Urinary bladder (tissue), 3 donors: ENCODE measurements at regions not wholly inside any gene's neighbourhood (a gene's known extent, or its start where the extent isn't known, plus 50 kb on each side); places are given as distances from the start of the nearest gene placed in this dataset.

Experiments used
- DNase-seq: peaks from one replicate; pipeline ENCODE4 v3.0.0-alpha.2; 2015; ENCODE audit errors: extremely low spot score
- H3K27ac ChIP-seq: one replicate; pipeline ENCODE4 v1.5.1; 2013; ENCODE audit warnings: low read depth, mild to moderate bottlenecking, moderate library complexity
- H3K36me3 ChIP-seq: one replicate; pipeline ENCODE4 v1.6.1; 2013; ENCODE audit warnings: mild to moderate bottlenecking, moderate library complexity; ENCODE audit not compliant: insufficient read depth
- H3K4me1 ChIP-seq: one replicate; pipeline ENCODE4 v1.6.1; 2013; ENCODE audit warnings: mild to moderate bottlenecking, moderate library complexity; ENCODE audit not compliant: insufficient read depth
- H3K4me3 ChIP-seq: one replicate; pipeline ENCODE4 v1.5.1; 2013; ENCODE audit warnings: low read depth, low read length
- WGBS: extraction: QIAGEN DNeasy Blood & Tissue Kit; methylation state at CpG from one replicate; pipeline ENCODE4 v1.1.7; 2013; 5-methylcytosine and 5-hydroxymethylcytosine counted together
- donor health status: healthy with polysubstance abuse.
- donor health status: healthy.

DNA sequence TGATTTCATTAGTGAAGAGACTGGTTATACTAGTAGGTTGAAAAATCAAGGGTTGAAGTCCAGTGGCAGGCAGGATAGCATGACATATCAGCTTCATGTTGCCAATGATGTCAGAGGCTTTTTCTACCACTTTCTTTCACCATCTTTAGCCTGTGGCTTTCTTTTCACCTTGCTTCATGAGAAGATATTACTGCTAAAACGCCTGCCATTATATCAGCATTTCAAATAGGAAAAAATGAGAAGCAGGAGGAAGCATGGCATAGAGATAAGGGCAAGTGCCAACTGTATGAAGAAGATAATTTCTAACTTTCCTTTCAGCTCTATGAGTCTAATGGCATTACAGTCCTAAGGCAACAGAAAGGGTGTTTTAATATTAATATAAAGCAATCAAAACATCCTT lies 270.2 kb upstream of the SYT4 start:
- Histone ChIP-seq H3K36me3 (no peaks in the 10 kb centered on the region), H3K4me1 (no peaks in the 10 kb centered on the region), H3K4me3 (no peak overlapping the region), H3K27ac (no peak overlapping the region)
- 52% methylated on average over 1 of the region's 1 CpG for WGBS
- DNase-seq, result no peak

- DNase-seq, result no peak
- Histone ChIP-seq H3K4me3 (no peak overlapping the region), H3K4me1 (no peaks in the 10 kb centered on the region), H3K27ac (no peak overlapping the region), H3K36me3 (no peaks in the 10 kb centered on the region)
- WGBS, result 93% methylated on average over 3 of the region's 3 CpGs
Observed at GRCh38 chr18:43559507-43559906, 282.2 kb upstream of the SYT4 start.

DNA sequence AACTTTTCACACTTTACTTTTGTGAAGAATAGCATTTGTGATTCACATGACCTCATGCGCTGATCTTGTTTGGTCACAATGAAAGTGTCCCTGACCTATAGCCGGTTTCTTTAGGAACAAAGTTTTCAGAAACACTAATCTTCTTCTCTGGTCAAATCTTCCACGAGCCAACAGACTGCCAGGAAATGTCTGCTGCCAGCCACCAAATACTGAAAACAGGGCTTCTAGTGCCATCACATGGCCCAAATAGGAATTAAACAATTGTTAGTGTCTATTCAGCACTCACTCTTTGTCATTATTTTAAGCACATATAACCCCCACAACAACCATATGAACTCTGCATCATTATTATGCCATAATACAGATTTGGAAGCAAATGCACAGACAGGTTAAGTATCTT lies 286.5 kb upstream of the SYT4 start:
- Histone ChIP-seq H3K4me1 (no peaks in the 10 kb centered on the region), H3K4me3 (no peak overlapping the region), H3K27ac (no peak overlapping the region), H3K36me3 (no peaks in the 10 kb centered on the region)
- no peak for DNase-seq
- WGBS, result 25% methylated on average over 3 of the region's 3 CpGs

GRCh38 chr18:43570593-43570992 lies 293.3 kb upstream of the SYT4 start:
- Histone ChIP-seq H3K36me3 (no peaks in the 10 kb centered on the region), H3K27ac (no peak overlapping the region), H3K4me1 (no peaks in the 10 kb centered on the region), H3K4me3 (no peak overlapping the region)
- DNase-seq, result no peak
- WGBS, result 86% methylated on average over 4 of the region's 4 CpGs

DNA sequence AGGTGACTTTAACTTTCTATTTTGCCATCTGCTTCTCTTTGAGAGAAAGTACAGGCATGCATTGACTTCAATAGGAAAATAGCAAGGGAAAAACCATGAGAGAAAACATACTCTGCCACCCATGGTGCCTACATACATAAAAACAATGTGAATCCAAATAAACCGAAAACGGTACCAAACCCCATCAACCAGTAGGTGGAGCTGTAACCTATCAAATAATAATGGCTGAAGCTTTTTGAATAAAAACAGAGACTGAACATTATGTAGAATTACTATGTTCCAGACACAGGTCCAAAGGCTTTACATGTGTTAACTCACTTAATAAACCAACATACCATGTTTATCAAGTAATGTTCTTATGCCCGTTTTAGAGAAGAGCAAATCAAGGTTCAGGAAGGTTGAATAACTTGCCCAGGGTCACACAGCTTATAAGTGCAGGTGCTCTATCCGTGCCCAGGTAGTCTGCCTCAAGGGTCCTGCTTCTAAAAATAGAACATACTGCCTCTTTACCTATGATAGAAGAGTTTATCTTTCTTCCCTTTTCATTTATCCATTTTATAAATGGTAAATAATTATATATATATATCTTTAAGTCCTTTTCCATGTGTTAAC lies 293.9 kb upstream of the SYT4 start:
- Histone ChIP-seq H3K36me3 (no peaks in the 10 kb centered on the region), H3K4me3 (no peak overlapping the region), H3K27ac (no peak overlapping the region), H3K4me1 (no peaks in the 10 kb centered on the region)
- DNase-seq, result no peak
- 33% methylated on average over 4 of the region's 4 CpGs for WGBS

DNA sequence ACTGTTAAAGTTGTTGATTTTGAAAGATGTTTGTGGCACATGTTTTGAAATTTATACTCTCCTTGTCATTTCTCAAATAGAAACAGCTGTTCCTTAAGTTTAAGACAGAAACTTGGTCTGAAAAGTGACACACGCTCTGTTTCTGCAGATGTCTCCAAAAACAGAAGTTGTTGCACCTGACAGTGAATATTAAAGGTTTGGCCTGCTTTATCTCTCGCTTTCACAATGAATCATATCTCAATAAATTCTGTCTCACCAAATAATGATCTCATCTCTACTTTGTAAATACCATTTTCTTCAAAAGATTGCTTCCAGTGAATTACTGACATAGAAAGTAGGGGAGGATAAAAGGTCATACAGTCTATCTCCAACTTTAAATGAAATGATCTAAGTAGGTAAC lies 294.9 kb upstream of the SYT4 start:
- DNase-seq, result no peak
- no peak overlapping the region for H3K4me3 ChIP-seq
- 63% methylated on average over 2 of the region's 2 CpGs for WGBS
- H3K27ac ChIP-seq, result no peak overlapping the region
- no peaks in the 10 kb centered on the region for H3K4me1 ChIP-seq
- H3K36me3 ChIP-seq, result no peaks in the 10 kb centered on the region

DNA sequence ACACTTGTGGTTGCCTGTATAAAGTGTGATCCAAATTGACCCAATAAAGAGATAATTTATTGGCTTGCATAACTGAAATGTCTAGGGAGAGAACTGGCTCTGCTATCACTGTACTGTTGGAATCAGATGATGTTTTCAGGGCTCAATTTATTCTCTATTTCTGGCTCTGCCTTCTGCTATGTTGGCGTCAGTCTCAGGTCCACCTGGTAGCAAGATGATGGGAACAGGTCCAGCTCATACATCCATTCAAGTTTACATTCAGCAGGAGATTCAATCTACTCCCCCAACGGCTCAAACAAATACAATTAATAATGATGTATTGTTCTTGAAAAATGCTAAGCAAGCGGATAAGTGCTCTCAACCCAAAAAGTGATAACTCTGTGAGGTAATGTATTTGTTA lies 297.7 kb upstream of the SYT4 start:
- no peak overlapping the region for H3K4me3 ChIP-seq
- no peak for DNase-seq
- H3K4me1 ChIP-seq, result no peaks in the 10 kb centered on the region
- no peaks in the 10 kb centered on the region for H3K36me3 ChIP-seq
- 53% methylated on average over 3 of the region's 3 CpGs for WGBS
- no peak overlapping the region for H3K27ac ChIP-seq

- WGBS, result 84% methylated on average over 1 of the region's 1 CpG
- no peak for DNase-seq
- H3K27ac ChIP-seq, result no peak overlapping the region
- H3K4me1 ChIP-seq, result no peaks in the 10 kb centered on the region
- H3K36me3 ChIP-seq, result no peaks in the 10 kb centered on the region
- H3K4me3 ChIP-seq, result no peak overlapping the region
Observed at GRCh38 chr18:43578211-43578610, 300.9 kb upstream of the SYT4 start.

GRCh38 chr18:43578706-43579105 lies 301.4 kb upstream of the SYT4 start:
- H3K4me1 ChIP-seq, result no peaks in the 10 kb centered on the region
- H3K4me3 ChIP-seq, result no peak overlapping the region
- DNase-seq, result no peak
- no peaks in the 10 kb centered on the region for H3K36me3 ChIP-seq
- WGBS, result 46% methylated on average over 4 of the region's 4 CpGs
- no peak overlapping the region for H3K27ac ChIP-seq

- 59% methylated on average over 2 of the region's 2 CpGs for WGBS
Observed at GRCh38 chr18:43581936-43582519, 304.7 kb upstream of the SYT4 start.

GRCh38 chr18:43587538-43588153 lies 310.4 kb upstream of the SYT4 start:
- Histone ChIP-seq H3K4me3 (no peak overlapping the region), H3K27ac (no peak overlapping the region), H3K36me3 (no peaks in the 10 kb centered on the region), H3K4me1 (no peaks in the 10 kb centered on the region)
- DNase-seq, result no peak
- WGBS, result 0% methylated on average over 1 of the region's 1 CpG

More at GRCh38 chr18:43581936-43582519, 304.7 kb upstream of the SYT4 start:
- DNase-seq, result no peak
- Histone ChIP-seq H3K4me3 (no peak overlapping the region), H3K36me3 (no peaks in the 10 kb centered on the region), H3K27ac (no peak overlapping the region), H3K4me1 (no peaks in the 10 kb centered on the region)

- H3K4me3 ChIP-seq, result no peak overlapping the region
- no peak overlapping the region for H3K27ac ChIP-seq
- no peaks in the 10 kb centered on the region for H3K4me1 ChIP-seq
- WGBS, result 92% methylated on average over 3 of the region's 3 CpGs
- no peak for DNase-seq
- no peaks in the 10 kb centered on the region for H3K36me3 ChIP-seq
Observed at GRCh38 chr18:43588838-43589237, 311.5 kb upstream of the SYT4 start.

DNA sequence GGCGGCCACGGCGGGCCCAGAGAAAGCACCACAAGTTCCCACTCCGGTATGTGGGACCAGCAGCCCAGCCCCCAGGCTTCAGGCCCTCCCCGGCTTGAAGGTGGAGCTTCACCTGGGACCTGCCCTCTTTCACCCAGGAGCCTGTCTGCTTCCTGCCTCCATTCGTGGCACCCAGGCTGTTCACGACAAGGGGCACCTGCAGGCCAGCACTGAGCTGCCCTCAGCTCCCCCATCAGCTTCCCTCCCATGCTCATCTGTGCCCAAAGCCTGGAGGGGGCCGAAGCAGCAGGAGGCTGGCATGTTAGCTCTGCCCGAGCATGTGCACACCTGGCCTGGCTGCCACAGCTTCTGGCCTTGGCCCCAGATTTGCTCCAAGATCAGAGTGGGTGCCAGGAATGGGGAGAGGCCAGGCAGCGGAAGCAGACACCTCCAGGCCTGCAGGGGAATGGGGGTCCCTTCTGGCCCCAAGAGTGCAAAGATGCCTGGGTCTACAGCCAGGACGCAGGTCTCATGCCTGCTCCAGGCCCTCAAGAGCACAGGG lies 312.4 kb upstream of the SYT4 start:
- H3K27ac ChIP-seq, result no peak overlapping the region
- no peak for DNase-seq
- H3K4me3 ChIP-seq, result no peak overlapping the region
- no peaks in the 10 kb centered on the region for H3K4me1 ChIP-seq
- no peaks in the 10 kb centered on the region for H3K36me3 ChIP-seq
- 87% methylated on average over 11 of the region's 11 CpGs for WGBS

- H3K36me3 ChIP-seq, result no peaks in the 10 kb centered on the region
- WGBS, result 90% methylated on average over 20 of the region's 20 CpGs
Observed at GRCh38 chr18:43590182-43590903, 313.1 kb upstream of the SYT4 start.

More at GRCh38 chr18:43590182-43590903, 313.1 kb upstream of the SYT4 start:
- Histone ChIP-seq H3K4me1 (no peaks in the 10 kb centered on the region), H3K27ac (no peak overlapping the region), H3K4me3 (no peak overlapping the region)
- DNase-seq, result no peak
